Astrocyte (in vitro differentiated cells and primary cell): ENCODE measurements at regions not wholly inside any gene's neighbourhood (a gene's known extent, or its start where the extent isn't known, plus 50 kb on each side); places are given as distances from the start of the nearest gene placed in this dataset.

ENCODE experiments used
- DNase-seq: peaks from one replicate; pipeline ENCODE4 v3.0.0-alpha.2; 2010; ENCODE audit warnings: low read depth
- FAIRE-seq: peaks from 2 replicates; lab custom pipeline; 2011; peaks lifted over from hg19 to GRCh38; lab: Jason Lieb, UNC
- H2AFZ ChIP-seq: 2 replicates; pipeline ENCODE4 v1.6.0; 2012; ENCODE audit warnings: low read depth, low read length, inconsistent platforms
- H3K27ac ChIP-seq: 2 replicates; pipeline ENCODE4 v1.5.1; 2011; ENCODE audit warnings: low read depth, low read length, inconsistent platforms
- H3K27me3 ChIP-seq: 2 replicates; pipeline ENCODE4 v1.6.0; 2011; ENCODE audit warnings: low read length, inconsistent platforms; ENCODE audit not compliant: insufficient read depth
- H3K36me3 ChIP-seq: 2 replicates; pipeline ENCODE4 v1.5.1; 2011; ENCODE audit warnings: low read length, inconsistent platforms; ENCODE audit not compliant: insufficient read depth
- H3K4me1 ChIP-seq: 2 replicates; pipeline ENCODE4 v1.5.1; 2011; ENCODE audit warnings: low read length, inconsistent platforms; ENCODE audit not compliant: insufficient read depth
- H3K4me2 ChIP-seq: 2 replicates; pipeline ENCODE4 v1.6.0; 2012; ENCODE audit warnings: low read length, inconsistent platforms
- H3K4me3 ChIP-seq: 2 replicates; pipeline ENCODE4 v1.5.1; 2011; ENCODE audit warnings: low read depth, mild to moderate bottlenecking, low read length, inconsistent platforms; ENCODE audit not compliant: insufficient read depth
- H3K79me2 ChIP-seq: 2 replicates; pipeline ENCODE4 v1.6.0; 2012; ENCODE audit warnings: mild to moderate bottlenecking, low read length, inconsistent platforms; ENCODE audit not compliant: insufficient read depth
- H3K9ac ChIP-seq: 2 replicates; pipeline ENCODE4 v1.6.0; 2012; ENCODE audit warnings: mild to moderate bottlenecking, low read length, inconsistent platforms
- H3K9me3 ChIP-seq: 2 replicates; pipeline ENCODE4 v1.5.1; 2012; ENCODE audit warnings: low read depth, mild to moderate bottlenecking, low read length, inconsistent platforms; ENCODE audit not compliant: insufficient read depth
- H4K20me1 ChIP-seq: 2 replicates; pipeline ENCODE4 v1.6.0; 2012; ENCODE audit warnings: low read length, inconsistent platforms; ENCODE audit not compliant: insufficient read depth
- H3K27ac Mint-ChIP-seq: one replicate; pipeline ENCODE4 v1.8.0; 2021; ENCODE audit warnings: mild to moderate bottlenecking, mixed read lengths; ENCODE audit not compliant: unreplicated experiment
- H3K27me3 Mint-ChIP-seq: one replicate; pipeline ENCODE4 v1.8.0; 2021; ENCODE audit warnings: low read depth, mixed read lengths; ENCODE audit not compliant: unreplicated experiment
- H3K36me3 Mint-ChIP-seq: one replicate; pipeline ENCODE4 v1.8.0; 2021; ENCODE audit warnings: low read depth, mixed read lengths; ENCODE audit not compliant: unreplicated experiment
- H3K4me1 Mint-ChIP-seq: one replicate; pipeline ENCODE4 v1.8.0; 2021; ENCODE audit warnings: low read depth, mixed read lengths; ENCODE audit not compliant: unreplicated experiment
- H3K4me3 Mint-ChIP-seq: one replicate; pipeline ENCODE4 v1.8.0; 2021; ENCODE audit warnings: mild to moderate bottlenecking, moderate library complexity, mixed read lengths; ENCODE audit not compliant: unreplicated experiment
- H3K9me3 Mint-ChIP-seq: one replicate; pipeline ENCODE4 v1.8.0; 2021; ENCODE audit warnings: mild to moderate bottlenecking, mixed read lengths; ENCODE audit not compliant: unreplicated experiment
- EZH2 ChIP-seq: IDR thresholded peaks from 2 replicates; pipeline ENCODE4 v1.6.1; 2012; ENCODE audit warnings: mild to moderate bottlenecking, low read length, inconsistent platforms; ENCODE audit not compliant: insufficient read depth
- TF ChIP-seq, protein P1 (sequence below): IDR thresholded peaks from 2 replicates; pipeline ENCODE4 v1.5.1; 2011; ENCODE audit warnings: low read depth, mild to moderate bottlenecking, inconsistent platforms, low read length, moderate library complexity; ENCODE audit not compliant: insufficient read depth

GRCh38 chr4:41426539-41426938 lies 111.4 kb upstream of the LIMCH1 start:
- H2AFZ ChIP-seq = no peak overlapping the region
- peaks cover 5% of the 10 kb centered on the region for H3K27me3 ChIP-seq
- Mint-ChIP-seq H3K36me3 (no peaks in the 10 kb centered on the region), H3K27ac (no peak overlapping the region), H3K27me3 (peaks cover 5% of the 10 kb centered on the region), H3K4me3 (no peak overlapping the region), H3K9me3 (peaks cover 2% of the 10 kb centered on the region), H3K4me1 (peaks cover 19% of the 10 kb centered on the region)
- no peaks in the 10 kb centered on the region for H3K79me2 ChIP-seq
- H4K20me1 ChIP-seq = no peaks in the 10 kb centered on the region
- H3K4me2 ChIP-seq = no peak overlapping the region
- no peak for TF ChIP-seq EZH2
- TF ChIP-seq, protein P1, sequence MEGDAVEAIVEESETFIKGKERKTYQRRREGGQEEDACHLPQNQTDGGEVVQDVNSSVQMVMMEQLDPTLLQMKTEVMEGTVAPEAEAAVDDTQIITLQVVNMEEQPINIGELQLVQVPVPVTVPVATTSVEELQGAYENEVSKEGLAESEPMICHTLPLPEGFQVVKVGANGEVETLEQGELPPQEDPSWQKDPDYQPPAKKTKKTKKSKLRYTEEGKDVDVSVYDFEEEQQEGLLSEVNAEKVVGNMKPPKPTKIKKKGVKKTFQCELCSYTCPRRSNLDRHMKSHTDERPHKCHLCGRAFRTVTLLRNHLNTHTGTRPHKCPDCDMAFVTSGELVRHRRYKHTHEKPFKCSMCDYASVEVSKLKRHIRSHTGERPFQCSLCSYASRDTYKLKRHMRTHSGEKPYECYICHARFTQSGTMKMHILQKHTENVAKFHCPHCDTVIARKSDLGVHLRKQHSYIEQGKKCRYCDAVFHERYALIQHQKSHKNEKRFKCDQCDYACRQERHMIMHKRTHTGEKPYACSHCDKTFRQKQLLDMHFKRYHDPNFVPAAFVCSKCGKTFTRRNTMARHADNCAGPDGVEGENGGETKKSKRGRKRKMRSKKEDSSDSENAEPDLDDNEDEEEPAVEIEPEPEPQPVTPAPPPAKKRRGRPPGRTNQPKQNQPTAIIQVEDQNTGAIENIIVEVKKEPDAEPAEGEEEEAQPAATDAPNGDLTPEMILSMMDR = no peak
- DNase-seq (no peak), FAIRE-seq (no peak)
- no peak overlapping the region for H3K27ac ChIP-seq
- H3K4me3 ChIP-seq = no peak overlapping the region
- H3K4me1 ChIP-seq = no peaks in the 10 kb centered on the region
- H3K9ac ChIP-seq = no peak overlapping the region
- H3K36me3 ChIP-seq = no peaks in the 10 kb centered on the region
- no peaks in the 10 kb centered on the region for H3K9me3 ChIP-seq

DNA sequence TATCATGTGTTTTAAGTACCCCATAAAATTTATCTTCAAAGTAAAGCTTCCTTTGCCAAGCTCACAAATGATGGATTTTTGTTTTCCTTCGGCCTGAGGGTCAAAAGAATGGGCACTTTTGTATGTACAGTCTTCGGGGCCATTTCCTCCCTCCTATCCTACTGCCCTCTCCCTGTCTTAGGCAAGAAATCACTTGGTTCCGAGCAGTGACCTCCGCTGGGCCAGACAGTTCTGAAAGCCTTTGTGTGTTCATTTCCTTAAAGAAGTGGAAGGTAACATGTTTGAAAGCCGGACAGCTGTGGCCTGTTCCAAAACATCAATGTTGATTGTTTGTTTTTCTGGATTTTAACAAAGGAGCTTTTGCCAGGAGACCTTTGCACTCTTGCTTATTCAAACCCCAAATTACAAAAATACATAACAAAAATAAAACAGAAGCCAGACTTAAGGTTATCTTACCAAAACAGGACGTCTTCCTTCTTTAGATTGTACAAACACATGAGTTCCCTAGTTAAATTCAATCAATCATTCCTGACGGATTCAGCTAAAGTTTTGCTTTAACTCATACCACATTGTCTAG lies 110.6 kb upstream of the LIMCH1 start:
- Histone ChIP-seq H3K4me1 (peaks cover 4% of the 10 kb centered on the region), H3K9ac (no peak overlapping the region), H3K36me3 (no peaks in the 10 kb centered on the region), H3K4me3 (no peak overlapping the region), H3K4me2 (no peak overlapping the region), H3K79me2 (no peaks in the 10 kb centered on the region), H2AFZ (no peak overlapping the region), H3K9me3 (no peaks in the 10 kb centered on the region), H3K27me3 (peaks cover 5% of the 10 kb centered on the region), H3K27ac (no peak overlapping the region), H4K20me1 (no peaks in the 10 kb centered on the region)
- Mint-ChIP-seq H3K27ac (no peak overlapping the region), H3K9me3 (peaks cover 2% of the 10 kb centered on the region), H3K4me1 (peaks cover 23% of the 10 kb centered on the region), H3K4me3 (peak overlapping the region; percentile 9), H3K36me3 (no peaks in the 10 kb centered on the region), H3K27me3 (peaks cover 5% of the 10 kb centered on the region)
- no peak for DNase-seq
- TF ChIP-seq EZH2 = no peak
- TF ChIP-seq, protein P1 = no peak
- no peak for FAIRE-seq

DNA sequence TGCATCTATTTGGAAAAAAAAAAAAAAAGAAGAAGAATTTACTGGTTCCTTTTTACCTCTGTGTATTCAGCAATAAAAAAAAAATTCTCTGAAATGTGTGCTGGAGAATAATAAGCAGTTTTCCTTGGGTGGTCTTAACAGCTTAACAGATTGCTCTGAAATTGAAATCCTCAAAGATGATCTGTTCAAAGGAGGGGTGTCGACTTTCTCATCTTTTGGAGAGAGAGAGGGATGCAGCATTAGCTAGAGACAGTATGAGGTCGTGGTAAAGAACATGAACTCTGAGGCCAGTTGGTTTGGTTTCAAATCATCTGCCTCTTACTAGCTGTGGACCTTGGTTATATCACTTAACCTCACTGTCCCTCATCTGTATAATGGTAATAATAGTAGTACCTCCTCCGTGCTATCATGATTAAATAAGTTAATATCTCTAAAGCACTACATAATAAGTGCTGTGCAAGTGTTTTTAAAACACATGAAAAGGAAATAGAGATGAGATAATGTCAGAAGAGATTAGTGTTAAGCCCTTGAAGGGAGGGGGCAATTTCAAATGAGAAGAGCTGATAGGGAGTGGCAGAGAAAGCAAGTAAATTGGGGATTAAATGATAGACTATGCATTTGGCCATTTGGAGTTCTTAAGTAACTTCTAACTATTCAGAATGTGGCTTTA lies 109.9 kb upstream of the LIMCH1 start:
- no peaks in the 10 kb centered on the region for H3K36me3 ChIP-seq
- peaks cover 2% of the 10 kb centered on the region for H3K9me3 Mint-ChIP-seq
- TF ChIP-seq, protein P1 = no peak
- H4K20me1 ChIP-seq = no peaks in the 10 kb centered on the region
- peaks cover 5% of the 10 kb centered on the region for H3K27me3 Mint-ChIP-seq
- no peaks in the 10 kb centered on the region for H3K9me3 ChIP-seq
- H3K4me1 ChIP-seq = peaks cover 7% of the 10 kb centered on the region
- peak overlapping the region; percentile 9 for H3K4me3 Mint-ChIP-seq
- no peak overlapping the region for H3K9ac ChIP-seq
- peaks cover 30% of the 10 kb centered on the region for H3K4me1 Mint-ChIP-seq
- no peak overlapping the region for H3K4me3 ChIP-seq
- no peaks in the 10 kb centered on the region for H3K36me3 Mint-ChIP-seq
- H3K4me2 ChIP-seq = no peak overlapping the region
- DNase-seq (no peak), FAIRE-seq (no peak)
- H3K27ac ChIP-seq = no peak overlapping the region
- no peaks in the 10 kb centered on the region for H3K79me2 ChIP-seq
- no peak overlapping the region for H2AFZ ChIP-seq
- H3K27ac Mint-ChIP-seq = no peak overlapping the region
- peaks cover 3% of the 10 kb centered on the region for H3K27me3 ChIP-seq
